Body of pancreas (tissue), 4 donors: ENCODE measurements at regions not wholly inside any gene's neighbourhood (a gene's known extent, or its start where the extent isn't known, plus 50 kb on each side); places are given as distances from the start of the nearest gene placed in this dataset.

Experiments
- POLR2A ChIP-seq, 3 donors: fragments of 450-650 bp; IDR thresholded peaks; one replicate each; pipeline ENCODE4 v1.6.1; 2016; ENCODE audit warnings: antibody characterized with exemption in 3 of 3, mild to moderate bottlenecking in 2 of 3
- TF ChIP-seq, protein P1 (sequence below), 7 experiments: fragments of 450-650 bp in 4 of 7; fragments of 200-600 bp in 3 of 7; sonication (generic) in 3 of 7; IDR thresholded peaks; one replicate each; pipeline ENCODE4 v1.5.1; 2016 to 2019; ENCODE audit warnings: antibody characterized with exemption in 7 of 7

DNA sequence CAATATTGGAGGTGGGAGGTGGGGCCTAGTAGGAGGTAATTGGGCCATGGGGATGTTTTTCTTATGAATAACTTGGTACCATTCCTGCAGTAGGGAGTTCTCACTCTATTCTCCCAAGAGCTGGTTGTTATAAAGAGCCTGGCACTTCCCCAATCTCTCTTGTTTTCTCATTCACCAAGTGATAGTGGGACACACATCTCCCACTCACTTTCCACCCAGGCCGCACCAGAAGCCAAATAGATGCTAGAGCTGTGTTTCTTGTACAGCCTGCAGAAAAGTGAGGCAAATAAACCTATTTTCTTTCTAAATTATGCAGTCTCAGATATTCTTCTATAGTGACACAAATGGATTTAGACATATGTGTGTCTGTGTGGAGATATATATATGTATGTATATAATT is 117.6 kb downstream of the ANKRD50 start:
- TF ChIP-seq, protein P1, sequence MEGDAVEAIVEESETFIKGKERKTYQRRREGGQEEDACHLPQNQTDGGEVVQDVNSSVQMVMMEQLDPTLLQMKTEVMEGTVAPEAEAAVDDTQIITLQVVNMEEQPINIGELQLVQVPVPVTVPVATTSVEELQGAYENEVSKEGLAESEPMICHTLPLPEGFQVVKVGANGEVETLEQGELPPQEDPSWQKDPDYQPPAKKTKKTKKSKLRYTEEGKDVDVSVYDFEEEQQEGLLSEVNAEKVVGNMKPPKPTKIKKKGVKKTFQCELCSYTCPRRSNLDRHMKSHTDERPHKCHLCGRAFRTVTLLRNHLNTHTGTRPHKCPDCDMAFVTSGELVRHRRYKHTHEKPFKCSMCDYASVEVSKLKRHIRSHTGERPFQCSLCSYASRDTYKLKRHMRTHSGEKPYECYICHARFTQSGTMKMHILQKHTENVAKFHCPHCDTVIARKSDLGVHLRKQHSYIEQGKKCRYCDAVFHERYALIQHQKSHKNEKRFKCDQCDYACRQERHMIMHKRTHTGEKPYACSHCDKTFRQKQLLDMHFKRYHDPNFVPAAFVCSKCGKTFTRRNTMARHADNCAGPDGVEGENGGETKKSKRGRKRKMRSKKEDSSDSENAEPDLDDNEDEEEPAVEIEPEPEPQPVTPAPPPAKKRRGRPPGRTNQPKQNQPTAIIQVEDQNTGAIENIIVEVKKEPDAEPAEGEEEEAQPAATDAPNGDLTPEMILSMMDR (IDR thresholded peaks at IDR 0.05): no peak
- TF ChIP-seq POLR2A (IDR thresholded peaks at IDR 0.05): no peak
